GM18520 (cell line): ENCODE measurements at regions not wholly inside any gene's neighbourhood (a gene's known extent, or its start where the extent isn't known, plus 50 kb on each side); places are given as distances from the start of the nearest gene placed in this dataset.
"Not testable (repeated sequence)": the region's sequence is repeated elsewhere in the genome, so short reads cannot be mapped to it uniquely, and the experiment has no call there.

ENCODE experiments used
- ATAC-seq: cut with Tn5 transposase; IDR thresholded peaks from one replicate; pipeline ENCODE4 v1.9.1; 2021; ENCODE audit not compliant: unreplicated experiment

DNA sequence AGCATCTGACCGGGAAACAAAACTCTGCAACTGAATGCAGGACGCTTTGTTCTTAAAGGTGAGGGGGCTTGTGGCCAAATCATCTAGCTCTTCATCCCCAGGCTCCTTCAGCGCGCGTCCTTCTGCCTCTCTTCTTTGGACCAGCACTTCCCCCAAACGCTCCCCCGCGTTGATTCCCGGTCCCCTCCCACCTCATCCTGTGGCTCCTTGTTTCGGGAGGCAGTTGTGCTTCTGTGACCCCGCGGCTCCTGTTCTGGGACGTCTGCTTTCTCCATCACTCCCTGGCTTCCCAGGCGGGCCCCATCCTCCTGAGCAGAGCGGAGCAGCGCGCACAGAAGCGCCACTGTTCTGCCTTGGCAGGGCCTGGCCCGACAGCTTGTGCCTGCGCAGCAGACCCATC is 109.7 kb upstream of the ZNG1E start:
- not testable (repeated sequence) for ATAC-seq

DNA sequence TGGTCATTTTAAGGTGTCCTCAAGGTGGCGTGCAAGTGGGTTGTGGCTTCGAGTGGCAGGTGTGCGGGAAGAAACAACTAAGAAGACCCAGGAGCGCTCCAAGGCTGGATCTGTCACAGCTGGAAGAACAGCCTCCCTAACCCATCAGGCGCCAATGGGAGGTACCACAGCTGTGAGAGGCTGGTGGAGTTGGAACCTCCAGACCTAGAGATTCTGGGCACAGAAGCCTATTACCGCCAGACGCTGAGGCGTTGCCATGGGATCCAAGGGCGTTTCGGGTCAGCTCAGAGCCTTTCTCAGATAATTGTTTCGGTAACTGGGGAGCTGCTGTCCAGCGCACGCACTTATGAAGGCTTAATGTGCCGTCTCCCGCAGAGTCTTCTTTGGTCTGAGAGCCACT is 156.7 kb upstream of the ZNG1E start:
- ATAC-seq: not testable (repeated sequence)

DNA sequence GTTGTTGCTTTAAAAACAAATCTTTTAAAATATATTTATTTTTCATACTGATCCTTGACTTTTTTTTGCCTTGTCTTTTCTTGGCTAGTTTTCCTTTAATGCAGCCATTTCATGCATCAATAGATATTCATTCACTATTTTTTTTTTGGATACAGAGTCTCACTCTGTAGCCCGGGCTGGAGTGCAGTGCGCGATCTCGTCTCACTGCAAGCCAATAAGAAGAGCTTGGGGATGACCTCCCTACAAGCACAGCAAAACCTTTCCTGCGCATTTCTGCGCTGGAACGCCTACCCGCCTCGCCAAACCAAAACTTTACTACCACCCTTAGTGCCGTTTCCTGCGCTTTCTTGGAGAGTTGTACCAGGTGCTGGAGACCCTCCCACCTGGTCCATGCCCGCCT is 161.3 kb upstream of the ZNG1E start:
- ATAC-seq: not testable (repeated sequence)

DNA sequence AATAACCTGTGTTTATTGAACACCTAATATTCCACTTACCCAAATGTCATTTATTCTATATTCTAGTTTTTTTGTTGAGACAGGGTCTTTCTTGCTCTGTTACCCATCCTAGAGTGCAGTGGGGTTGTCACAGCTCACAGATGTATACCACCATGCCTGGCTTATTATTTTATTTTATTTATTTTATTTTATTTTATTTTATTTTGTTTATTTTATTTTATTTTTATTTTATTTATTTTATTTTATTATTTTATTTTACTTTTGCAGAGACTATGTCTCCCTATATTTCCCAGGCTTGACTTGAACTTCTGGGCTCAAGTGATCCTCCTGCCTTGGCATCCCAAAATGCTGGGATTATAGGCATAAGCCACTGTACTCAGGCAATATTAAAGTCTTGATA is 167.8 kb upstream of the ZNG1E start:
- not testable (repeated sequence) for ATAC-seq

DNA sequence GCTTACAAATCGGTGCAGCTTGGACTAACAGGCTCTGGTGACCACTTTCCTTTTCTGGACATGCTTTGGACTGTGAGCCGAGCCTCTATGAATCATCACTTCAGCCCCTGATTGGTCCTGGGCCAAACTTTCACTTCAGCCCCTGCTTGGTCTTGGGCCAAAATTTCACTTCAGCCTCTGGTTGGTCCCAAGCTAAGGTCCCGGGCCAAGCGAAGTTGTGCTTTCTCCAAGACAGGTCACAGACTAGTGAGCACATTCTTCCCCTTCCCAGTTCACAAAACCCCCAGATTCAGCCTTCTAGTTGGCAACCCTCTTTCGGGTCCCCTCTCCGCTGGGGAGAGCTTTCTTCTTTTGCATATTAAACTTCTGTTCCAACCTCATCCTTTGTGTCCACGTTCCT is 171.0 kb upstream of the ZNG1E start:
- not testable (repeated sequence) for ATAC-seq

DNA sequence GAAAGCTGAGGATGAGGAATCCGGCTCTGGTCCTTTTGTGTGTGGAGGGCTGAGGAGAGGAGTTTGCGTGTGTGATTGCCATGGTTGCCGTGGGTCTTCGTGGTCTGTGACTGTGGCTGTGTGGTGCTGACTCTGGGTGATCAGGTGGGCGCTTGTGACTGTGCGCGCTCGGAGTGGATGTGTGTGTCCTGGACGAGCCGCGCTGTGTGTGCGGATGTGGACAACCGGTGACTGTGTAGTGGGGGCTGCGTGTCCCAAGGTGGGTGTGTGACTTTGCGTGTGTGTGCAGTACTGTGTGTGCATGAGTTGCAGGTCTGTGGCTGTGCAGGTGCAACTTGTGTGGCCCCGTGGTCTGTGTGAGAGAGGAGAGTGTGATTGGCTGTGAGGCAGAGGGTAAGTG is 172.0 kb upstream of the ZNG1E start:
- not testable (repeated sequence) for ATAC-seq

DNA sequence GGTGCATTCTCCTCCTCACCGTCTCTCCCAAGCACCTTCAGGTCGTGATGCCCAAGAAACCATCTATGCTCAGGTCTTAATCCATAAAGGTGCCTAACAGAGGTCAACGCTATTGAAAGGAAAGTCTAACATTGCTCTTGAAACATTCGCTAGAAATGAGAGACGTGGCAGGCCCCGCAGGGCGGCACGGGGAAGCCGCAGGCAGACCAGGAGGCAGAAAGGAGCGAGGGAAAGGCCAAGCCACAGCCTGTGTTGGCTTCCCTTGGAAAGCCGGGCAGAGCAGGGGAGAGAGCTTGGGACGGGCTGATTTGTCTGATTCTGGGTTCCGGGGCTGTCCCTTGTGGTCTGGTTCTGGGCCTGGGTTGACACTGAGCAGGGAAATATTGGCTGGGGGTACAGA is 192.8 kb upstream of the ZNG1E start:
- not testable (repeated sequence) for ATAC-seq

DNA sequence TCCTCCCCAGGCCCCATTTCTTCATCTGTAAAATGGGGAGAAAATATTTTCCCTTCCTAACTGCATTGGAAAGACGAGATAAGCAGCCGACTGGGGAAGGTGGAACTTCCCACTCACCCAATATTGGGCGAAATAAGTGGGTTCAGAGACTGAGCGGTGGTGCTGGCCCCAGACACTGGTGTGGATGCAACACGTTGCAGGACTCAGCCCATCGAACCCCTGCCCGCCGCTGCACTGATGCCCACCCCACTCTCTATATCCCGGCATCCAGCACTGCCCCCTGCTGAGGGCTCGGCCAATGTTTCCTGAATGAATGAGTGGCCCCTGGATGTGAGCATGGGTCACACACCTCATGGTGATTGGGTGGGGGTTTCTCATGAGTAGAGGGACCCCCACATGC is 194.4 kb upstream of the ZNG1E start:
- ATAC-seq: not testable (repeated sequence)

DNA sequence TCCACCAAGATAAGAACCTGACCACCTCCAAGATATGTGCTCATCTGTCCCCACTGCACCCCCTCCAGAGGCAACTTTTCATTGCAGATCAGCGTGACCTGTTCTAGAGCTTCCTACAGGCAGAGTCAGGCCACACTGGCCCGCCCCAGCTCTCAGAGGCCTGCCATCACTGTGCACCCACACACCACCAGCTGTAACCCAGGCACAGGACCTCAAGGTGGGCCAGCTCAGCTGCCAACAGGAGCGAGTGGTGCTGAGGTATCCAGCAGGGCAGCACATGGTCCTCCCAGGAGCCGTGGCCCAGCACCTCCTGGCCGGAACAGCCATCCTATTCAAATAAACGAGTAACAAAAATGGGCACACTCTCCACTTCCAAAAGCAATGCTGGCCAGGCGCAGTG is 189.9 kb upstream of the FOXD4L5 start:
- ATAC-seq: not testable (repeated sequence)

DNA sequence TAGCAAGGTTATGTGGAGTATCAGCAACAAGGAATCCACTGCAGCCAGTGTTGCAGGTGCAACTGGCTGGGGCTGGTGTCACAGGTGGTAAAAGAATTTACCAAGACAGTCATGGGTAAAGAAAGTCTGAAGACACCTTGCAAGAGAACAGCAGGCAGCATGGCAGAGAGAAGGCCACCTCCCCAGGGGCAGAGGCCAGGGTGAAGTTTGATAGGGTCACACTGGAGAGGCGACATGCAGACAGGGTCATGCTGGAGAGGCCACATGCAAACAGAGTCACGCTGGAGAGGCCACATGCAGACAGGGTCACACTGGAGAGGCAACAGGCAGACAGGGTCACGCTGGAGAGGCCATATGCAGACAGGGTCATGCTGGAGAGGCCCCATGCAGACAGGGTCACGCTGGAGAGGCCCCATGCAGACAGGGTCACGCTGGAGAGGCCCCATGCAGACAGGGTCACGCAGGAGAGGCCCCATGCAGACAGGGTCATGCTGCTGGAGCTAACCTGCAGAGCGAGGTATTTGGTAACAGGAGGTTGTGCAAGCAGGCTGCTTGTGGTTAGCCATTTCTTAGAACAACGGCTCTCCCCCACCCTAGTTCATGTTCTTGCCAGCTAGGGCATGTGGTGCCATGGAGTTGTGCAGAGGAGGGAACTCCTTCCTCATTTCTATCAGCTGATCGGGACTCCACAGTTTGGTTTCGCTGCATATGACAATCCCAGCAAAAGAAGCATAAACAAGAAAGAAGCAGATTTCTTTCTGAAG is 188.2 kb upstream of the FOXD4L5 start:
- not testable (repeated sequence) for ATAC-seq

DNA sequence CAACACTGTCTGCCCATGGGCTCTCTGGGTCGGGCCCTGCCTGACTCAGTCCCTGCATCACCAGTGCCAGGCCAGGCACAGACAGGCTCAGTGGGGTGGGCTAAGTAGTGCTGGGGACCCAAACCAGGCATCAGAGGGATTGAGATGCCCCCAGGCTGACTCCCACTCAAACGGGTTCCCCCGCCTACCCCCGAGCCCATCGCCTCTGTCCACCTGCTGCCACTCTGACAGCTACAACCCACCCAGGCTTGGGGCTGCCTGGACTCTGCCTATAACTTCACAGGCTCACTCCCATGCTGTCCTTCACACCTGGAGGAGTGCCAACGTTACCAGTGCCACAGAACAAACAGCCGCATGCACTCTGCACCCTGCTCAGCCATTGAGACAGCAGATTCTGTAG is 186.1 kb upstream of the FOXD4L5 start:
- not testable (repeated sequence) for ATAC-seq

DNA sequence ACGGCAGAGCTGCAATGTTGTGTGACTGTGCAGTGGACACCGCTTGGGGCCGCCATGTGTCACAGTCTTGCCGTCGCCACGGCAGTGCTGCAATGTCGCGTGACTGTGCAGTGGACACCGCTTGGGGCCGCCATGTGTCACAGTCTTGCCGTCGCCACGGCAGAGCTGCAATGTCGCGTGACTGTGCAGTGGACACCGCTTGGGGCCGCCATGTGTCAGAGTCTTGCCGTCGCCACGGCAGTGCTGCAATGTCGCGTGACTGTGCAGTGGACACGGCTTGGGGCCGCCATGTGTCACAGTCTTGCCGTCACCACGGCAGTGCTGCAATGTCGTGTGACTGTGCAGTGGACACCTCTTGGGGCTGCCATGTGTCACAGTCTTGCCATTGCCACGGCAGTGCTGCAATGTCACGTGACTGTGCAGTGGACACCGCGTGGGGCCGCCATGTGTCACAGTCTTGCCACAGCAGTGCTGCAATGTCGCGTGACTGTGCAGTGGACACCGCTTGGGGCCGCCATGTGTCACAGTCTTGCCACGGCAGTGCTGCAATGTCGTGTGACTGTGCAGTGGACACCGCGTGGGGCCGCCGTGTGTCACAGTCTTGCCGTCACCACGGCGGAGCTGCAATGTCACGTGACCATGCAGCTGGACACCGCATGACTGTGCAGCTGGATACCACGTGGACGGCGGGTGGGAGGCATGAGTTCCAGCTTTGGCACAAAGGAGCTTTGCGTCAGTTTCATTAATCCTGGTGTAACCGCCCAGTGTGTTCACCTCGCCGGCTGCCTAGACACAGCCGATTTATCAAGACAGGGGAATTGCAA is 182.1 kb upstream of the FOXD4L5 start:
- ATAC-seq: not testable (repeated sequence)

DNA sequence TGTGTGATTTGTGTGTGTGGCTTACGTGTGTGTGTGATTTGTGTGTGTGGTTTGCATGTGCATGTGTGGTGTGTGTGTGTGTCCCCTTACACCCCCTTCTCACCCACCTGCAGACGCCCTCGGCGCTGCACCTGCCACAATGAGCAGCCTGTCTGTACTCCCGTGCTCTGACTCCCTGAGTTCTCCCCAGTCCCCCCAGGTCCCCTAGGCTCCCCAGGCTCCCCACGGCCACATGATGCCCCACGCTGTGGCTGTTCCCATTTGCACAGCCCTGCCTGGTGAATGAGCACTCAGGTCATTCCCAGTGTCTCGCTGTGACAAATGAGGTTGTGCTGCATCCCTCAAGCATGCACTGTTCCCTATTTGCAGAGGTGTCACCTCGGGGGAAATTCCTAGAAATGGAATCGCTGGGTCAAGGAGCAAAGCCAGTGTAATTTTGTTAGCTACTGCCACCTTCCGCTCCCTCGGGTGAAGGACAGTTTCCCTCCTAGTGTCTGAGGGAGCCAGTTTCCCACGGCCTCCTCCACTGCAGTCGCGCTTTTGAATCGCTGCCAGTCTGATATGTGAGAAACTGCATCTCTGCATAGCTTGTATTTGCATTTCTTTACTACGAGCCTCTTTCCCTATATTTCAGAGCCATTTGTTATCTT is 180.4 kb upstream of the FOXD4L5 start:
- not testable (repeated sequence) for ATAC-seq

DNA sequence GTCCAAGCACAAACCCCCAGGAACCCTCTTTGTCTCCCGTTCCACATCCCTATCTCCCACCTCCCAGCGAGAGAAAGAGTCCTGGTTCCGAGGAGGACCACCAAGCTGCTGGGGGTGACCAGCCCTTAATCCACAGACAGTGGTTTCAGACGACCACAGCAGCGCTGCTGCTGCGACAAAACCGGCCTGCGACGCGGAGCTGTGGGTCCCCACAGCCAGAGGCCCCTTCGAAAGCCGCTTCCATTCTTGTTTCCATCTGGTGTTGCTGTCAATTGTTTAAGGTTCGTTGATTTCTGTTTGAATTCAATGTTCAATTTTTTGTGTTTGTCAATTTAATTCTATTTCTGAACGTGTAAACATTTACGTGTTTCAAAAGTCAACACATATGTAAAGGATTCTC is 177.5 kb upstream of the FOXD4L5 start:
- not testable (repeated sequence) for ATAC-seq

DNA sequence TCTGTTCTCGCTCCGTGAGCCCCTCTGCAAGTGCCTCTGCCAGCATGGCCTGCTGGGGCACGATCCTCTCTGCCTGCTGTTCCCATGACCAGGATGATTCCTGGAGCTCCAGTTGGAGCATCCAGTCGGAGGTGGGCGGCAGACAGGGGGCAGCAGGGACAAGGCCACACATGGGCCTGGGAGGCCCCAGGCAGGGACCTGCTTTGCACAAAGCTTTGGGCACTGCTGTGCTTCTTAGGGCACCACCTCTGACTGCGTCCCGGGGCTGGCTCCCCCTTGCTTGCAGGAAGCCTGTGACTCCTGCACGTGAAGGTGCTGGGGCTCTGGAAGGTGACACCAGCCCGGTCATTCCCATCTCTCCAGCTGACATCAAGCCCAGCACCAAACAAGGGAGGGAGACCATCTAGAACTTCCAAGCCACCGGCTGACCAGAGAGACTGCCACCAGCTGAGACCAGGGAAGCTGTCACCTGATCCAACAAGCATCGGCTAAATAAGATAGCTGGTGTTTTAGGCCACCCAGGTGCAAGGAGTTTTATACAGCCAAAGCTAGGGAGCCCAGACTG is 174.8 kb upstream of the FOXD4L5 start:
- ATAC-seq: no peak

DNA sequence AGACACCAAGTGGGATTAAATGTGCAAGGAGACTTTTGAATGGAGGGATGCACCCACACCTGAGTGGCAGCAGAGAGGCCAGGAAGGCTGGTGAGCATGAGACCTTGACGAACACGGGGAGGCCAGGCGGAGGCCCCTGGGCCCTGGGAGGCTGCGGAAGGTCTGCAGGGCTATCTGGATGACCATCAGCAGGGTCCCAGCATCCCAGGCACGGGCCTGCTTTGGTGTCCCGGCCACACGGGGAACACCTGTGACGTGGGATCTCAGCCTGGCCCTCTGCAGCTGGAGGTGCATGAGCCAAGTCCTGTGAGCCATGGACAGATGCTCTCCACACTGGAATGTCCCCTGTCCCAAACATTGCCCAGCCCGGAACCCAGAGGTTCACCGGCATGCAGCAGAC is 174.0 kb upstream of the FOXD4L5 start:
- ATAC-seq: no peak

DNA sequence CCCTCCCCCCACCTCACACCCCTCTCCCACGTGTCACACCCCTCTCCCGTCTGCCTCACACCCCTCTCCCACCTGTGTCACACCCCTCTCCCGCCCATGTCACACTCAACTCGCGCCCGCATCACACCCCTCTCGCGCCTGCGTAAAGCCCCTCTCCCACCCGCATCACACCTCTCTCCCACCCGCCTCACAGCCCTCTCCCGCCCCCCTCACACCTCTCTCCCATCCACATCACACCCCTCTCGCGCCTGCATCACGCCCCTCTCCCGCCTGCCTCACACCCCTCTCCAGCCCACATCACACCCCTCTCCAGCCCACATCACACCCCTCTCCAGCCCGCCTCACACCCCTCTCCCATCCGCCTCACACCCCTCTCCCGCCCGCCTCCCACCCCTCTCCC is 173.5 kb upstream of the FOXD4L5 start:
- ATAC-seq: no peak

DNA sequence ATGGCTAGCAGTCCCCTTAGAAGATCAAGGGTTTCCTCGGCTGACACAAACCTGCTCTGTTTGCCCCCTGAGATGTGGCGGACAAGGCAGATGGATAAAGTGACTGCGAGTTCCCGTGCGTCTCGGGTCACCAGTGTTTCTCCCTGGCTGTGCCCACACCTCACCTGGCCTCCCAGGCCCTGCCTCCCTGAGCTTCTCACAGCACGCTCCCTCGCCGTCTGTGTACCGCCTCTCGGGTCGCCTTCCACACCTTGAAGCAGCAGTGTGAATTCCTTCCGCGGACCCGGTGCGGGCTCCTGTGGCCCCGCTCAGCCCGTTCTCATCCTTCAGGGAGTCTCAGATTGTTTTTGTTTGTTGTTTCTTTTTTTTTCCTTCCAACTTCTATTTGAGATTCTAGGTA is 172.0 kb upstream of the FOXD4L5 start:
- not testable (repeated sequence) for ATAC-seq

DNA sequence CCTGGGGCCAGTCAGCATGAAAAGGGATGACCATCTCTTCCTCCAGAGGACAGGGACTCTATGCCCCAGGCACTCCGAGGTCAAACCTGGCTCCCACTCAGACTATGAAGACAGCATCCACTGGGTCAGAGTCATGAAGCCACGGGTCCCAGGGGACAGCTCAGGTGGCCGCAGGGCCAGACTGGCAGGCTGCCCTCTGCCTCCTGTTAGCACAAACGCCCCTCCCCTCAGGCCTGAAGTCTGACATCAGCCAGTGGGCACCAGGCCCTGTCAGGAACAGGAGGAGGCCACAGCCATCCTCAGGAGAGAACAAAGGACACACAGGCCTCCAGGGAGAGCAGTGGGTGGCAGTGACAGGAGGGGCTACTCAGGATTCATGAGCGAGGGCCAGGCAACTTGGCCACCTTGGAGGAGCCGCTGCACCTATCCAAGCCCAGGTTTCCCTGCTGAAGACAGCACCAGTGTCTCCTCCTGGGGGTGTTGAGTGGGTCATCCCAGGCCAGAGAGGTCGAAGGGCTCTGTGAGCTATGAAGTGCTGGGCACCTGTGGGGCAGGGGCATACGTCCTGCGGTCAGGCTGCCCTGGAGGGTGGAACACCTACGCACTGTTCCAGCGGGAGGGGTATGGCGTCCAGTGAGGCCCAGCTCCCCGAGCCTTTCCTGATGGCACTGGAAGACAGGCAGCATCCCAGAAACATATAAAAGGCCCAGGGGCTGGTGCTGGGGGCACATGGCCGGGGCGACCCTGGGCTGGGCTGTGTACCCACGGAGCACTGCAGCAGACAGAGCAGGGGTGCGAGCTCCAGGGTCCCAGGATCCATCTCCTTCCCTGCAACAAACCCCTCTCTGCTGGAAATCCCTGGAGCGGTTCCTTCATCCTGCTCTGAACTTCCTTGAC is 171.0 kb upstream of the FOXD4L5 start:
- not testable (repeated sequence) for ATAC-seq

DNA sequence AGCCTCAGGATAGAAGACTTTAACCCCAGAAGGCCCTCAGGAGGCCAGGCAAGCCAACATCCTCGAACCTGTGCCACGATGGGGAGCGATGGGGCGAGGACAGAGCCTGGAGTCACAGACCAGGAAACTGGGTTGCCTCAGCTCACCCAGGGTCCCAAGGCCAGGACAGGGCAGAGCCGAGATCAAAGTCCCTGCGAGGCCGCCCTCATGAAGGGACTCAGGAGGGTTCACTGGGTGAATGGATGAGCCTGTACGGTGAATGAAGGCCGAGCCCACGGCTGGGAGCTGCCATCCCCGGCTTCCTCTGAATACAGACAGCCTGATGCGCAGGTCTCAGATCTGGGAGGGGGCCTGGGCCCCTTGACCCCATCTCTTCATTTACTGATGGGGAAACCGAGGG is 170.1 kb upstream of the FOXD4L5 start:
- not testable (repeated sequence) for ATAC-seq
